ENCODE measurements at regions not wholly inside any gene's neighbourhood (a gene's known extent, or its start where the extent isn't known, plus 50 kb on each side); places are given as distances from the start of the nearest gene placed in this dataset.

GRCh38 chr11:134915881-134916280 lies 503.8 kb upstream of the B3GAT1 start:
- Histone ChIP-seq H3K4me3 (ENCODE audit: low read length) (no peak overlapping the region), H3K9me3 (ENCODE audit: control insufficient read depth, insufficient read depth, low read length) (no peaks in the 10 kb centered on the region), H3K4me1 (ENCODE audit: control insufficient read depth, insufficient read depth, low read length) (0 out of 2 replicates have a peak, but pooled peaks cover 1% of the 10 kb centered on the region), H3K27ac (ENCODE audit: low read length) (no peak overlapping the region), H3K36me3 (ENCODE audit: control insufficient read depth, insufficient read depth, low read length) (no peaks in the 10 kb centered on the region), H3K27me3 (ENCODE audit: control insufficient read depth, insufficient read depth, low read length) (no peaks in the 10 kb centered on the region)
- no CpG with 5 or more reads among the region's 5 CpGs for WGBS (ENCODE audit: insufficient coverage, insufficient read length)
- no peak for DNase-seq (ENCODE audit: low read depth, low spot score)

- DNase-seq (ENCODE audit: low read depth, low spot score), result no peak
Measured at GRCh38 chr11:134915212-134915611, 503.2 kb upstream of the B3GAT1 start.

GRCh38 chr11:134913999-134914590 lies 502.1 kb upstream of the B3GAT1 start:
- H3K36me3 ChIP-seq (ENCODE audit: control insufficient read depth, insufficient read depth, low read length), result no peaks in the 10 kb centered on the region
- 0 out of 2 replicates have a peak, but pooled peaks cover 1% of the 10 kb centered on the region for H3K4me1 ChIP-seq (ENCODE audit: control insufficient read depth, insufficient read depth, low read length)
- WGBS (ENCODE audit: insufficient coverage, insufficient read length), result no CpG with 5 or more reads among the region's 12 CpGs
- no peak overlapping the region for H3K4me3 ChIP-seq (ENCODE audit: low read length)
- DNase-seq (ENCODE audit: low read depth, low spot score), result no peak
- H3K27ac ChIP-seq (ENCODE audit: low read length), result no peak overlapping the region
- no peaks in the 10 kb centered on the region for H3K9me3 ChIP-seq (ENCODE audit: control insufficient read depth, insufficient read depth, low read length)
- no peaks in the 10 kb centered on the region for H3K27me3 ChIP-seq (ENCODE audit: control insufficient read depth, insufficient read depth, low read length)

More at GRCh38 chr11:134915212-134915611, 503.2 kb upstream of the B3GAT1 start:
- Histone ChIP-seq H3K4me3 (ENCODE audit: low read length) (no peak overlapping the region), H3K27me3 (ENCODE audit: control insufficient read depth, insufficient read depth, low read length) (no peaks in the 10 kb centered on the region), H3K36me3 (ENCODE audit: control insufficient read depth, insufficient read depth, low read length) (no peaks in the 10 kb centered on the region), H3K4me1 (ENCODE audit: control insufficient read depth, insufficient read depth, low read length) (0 out of 2 replicates have a peak, but pooled peaks cover 1% of the 10 kb centered on the region), H3K9me3 (ENCODE audit: control insufficient read depth, insufficient read depth, low read length) (no peaks in the 10 kb centered on the region), H3K27ac (ENCODE audit: low read length) (no peak overlapping the region)
- WGBS (ENCODE audit: insufficient coverage, insufficient read length), result no CpG with 5 or more reads among the region's 8 CpGs

GRCh38 chr11:134913391-134913790 lies 501.3 kb upstream of the B3GAT1 start:
- H3K4me3 ChIP-seq (ENCODE audit: low read length), result no peak overlapping the region
- H3K36me3 ChIP-seq (ENCODE audit: control insufficient read depth, insufficient read depth, low read length), result no peaks in the 10 kb centered on the region
- DNase-seq (ENCODE audit: low read depth, low spot score), result no peak
- WGBS (ENCODE audit: insufficient coverage, insufficient read length), result no CpG with 5 or more reads among the region's 18 CpGs
- 0 out of 2 replicates have a peak, but pooled peaks cover 1% of the 10 kb centered on the region for H3K4me1 ChIP-seq (ENCODE audit: control insufficient read depth, insufficient read depth, low read length)
- H3K27ac ChIP-seq (ENCODE audit: low read length), result no peak overlapping the region
- H3K9me3 ChIP-seq (ENCODE audit: control insufficient read depth, insufficient read depth, low read length), result no peaks in the 10 kb centered on the region
- no peaks in the 10 kb centered on the region for H3K27me3 ChIP-seq (ENCODE audit: control insufficient read depth, insufficient read depth, low read length)

GRCh38 chr11:134911514-134912180 lies 499.6 kb upstream of the B3GAT1 start:
- Histone ChIP-seq H3K27me3 (ENCODE audit: control insufficient read depth, insufficient read depth, low read length) (no peaks in the 10 kb centered on the region), H3K27ac (ENCODE audit: low read length) (no peak overlapping the region), H3K36me3 (ENCODE audit: control insufficient read depth, insufficient read depth, low read length) (no peaks in the 10 kb centered on the region), H3K4me1 (ENCODE audit: control insufficient read depth, insufficient read depth, low read length) (0 out of 2 replicates have a peak, but pooled peaks cover 1% of the 10 kb centered on the region), H3K4me3 (ENCODE audit: low read length) (no peak overlapping the region), H3K9me3 (ENCODE audit: control insufficient read depth, insufficient read depth, low read length) (no peaks in the 10 kb centered on the region)
- DNase-seq (ENCODE audit: low read depth, low spot score), result no peak
- WGBS (ENCODE audit: insufficient coverage, insufficient read length), result no CpG with 5 or more reads among the region's 9 CpGs

DNA sequence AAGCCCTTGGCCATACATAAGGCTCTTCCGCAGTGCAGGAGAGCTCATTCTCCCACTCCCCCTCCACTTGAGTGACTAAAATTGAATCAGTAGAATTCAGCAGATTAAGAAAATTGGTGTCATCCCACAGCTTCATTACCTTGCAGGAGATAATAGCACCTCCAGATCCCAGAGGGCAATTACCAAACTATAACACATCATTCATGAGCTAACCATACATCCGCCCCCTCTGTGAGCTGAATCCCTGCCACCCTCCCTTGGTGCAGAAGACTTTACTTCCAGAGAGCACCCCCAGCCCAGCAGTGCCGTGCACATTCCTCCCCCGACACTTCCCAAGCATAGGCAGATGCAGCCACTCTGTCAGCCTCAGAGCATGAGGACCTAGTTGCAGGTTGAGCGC lies 496.5 kb upstream of the B3GAT1 start:
- 0 out of 2 replicates have a peak, but pooled peaks cover 1% of the 10 kb centered on the region for H3K4me1 ChIP-seq (ENCODE audit: control insufficient read depth, insufficient read depth, low read length)
- H3K27ac ChIP-seq (ENCODE audit: low read length), result no peak overlapping the region
- no peaks in the 10 kb centered on the region for H3K27me3 ChIP-seq (ENCODE audit: control insufficient read depth, insufficient read depth, low read length)
- no peaks in the 10 kb centered on the region for H3K36me3 ChIP-seq (ENCODE audit: control insufficient read depth, insufficient read depth, low read length)
- H3K4me3 ChIP-seq (ENCODE audit: low read length), result no peak overlapping the region
- no CpG with 5 or more reads among the region's 5 CpGs for WGBS (ENCODE audit: insufficient coverage, insufficient read length)
- H3K9me3 ChIP-seq (ENCODE audit: control insufficient read depth, insufficient read depth, low read length), result no peaks in the 10 kb centered on the region
- DNase-seq (ENCODE audit: low read depth, low spot score), result no peak

- Histone ChIP-seq H3K9me3 (ENCODE audit: control insufficient read depth, insufficient read depth, low read length) (no peaks in the 10 kb centered on the region), H3K4me3 (ENCODE audit: low read length) (no peak overlapping the region), H3K36me3 (ENCODE audit: control insufficient read depth, insufficient read depth, low read length) (no peaks in the 10 kb centered on the region), H3K27ac (ENCODE audit: low read length) (no peak overlapping the region), H3K4me1 (ENCODE audit: control insufficient read depth, insufficient read depth, low read length) (no peaks in the 10 kb centered on the region), H3K27me3 (ENCODE audit: control insufficient read depth, insufficient read depth, low read length) (no peaks in the 10 kb centered on the region)
- no CpG with 5 or more reads among the region's 5 CpGs for WGBS (ENCODE audit: insufficient coverage, insufficient read length)
- DNase-seq (ENCODE audit: low read depth, low spot score), result no peak
Measured at GRCh38 chr11:134907636-134908035, 495.6 kb upstream of the B3GAT1 start.

DNA sequence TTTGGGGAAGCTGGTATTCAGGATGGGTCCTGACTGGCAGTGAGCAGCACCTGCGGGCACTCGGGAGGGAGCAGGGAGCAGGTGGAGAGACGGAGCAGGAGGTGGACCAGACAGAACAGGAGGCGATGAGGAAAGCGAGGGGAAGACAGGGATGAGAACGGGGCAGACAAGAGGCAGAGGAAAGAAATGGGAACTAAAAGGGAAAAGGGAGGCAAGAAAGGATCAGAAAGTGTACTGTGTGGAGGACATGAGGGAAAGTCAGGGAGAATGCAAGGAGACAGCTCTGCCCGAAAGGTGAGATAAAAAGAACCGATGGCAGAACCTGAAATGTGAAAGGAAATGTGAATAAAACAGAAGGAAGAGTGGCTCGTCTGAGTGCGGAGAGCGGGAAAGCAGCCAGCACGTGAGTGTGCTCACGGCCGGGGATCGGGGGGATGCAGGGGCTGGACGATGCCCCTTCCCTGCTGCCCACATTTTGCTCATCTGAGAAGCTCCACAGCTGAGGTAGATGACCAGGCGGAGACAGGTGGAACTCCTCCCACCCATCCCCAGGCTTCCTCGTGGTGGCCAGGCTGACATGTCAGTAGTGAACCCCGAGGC lies 494.4 kb upstream of the B3GAT1 start:
- Histone ChIP-seq H3K27me3 (ENCODE audit: control insufficient read depth, insufficient read depth, low read length) (no peaks in the 10 kb centered on the region), H3K4me3 (ENCODE audit: low read length) (no peak overlapping the region), H3K9me3 (ENCODE audit: control insufficient read depth, insufficient read depth, low read length) (no peaks in the 10 kb centered on the region), H3K36me3 (ENCODE audit: control insufficient read depth, insufficient read depth, low read length) (no peaks in the 10 kb centered on the region), H3K27ac (ENCODE audit: low read length) (no peak overlapping the region), H3K4me1 (ENCODE audit: control insufficient read depth, insufficient read depth, low read length) (0 out of 2 replicates have a peak, but pooled peaks cover under 1% of the 10 kb centered on the region)
- no CpG with 5 or more reads among the region's 19 CpGs for WGBS (ENCODE audit: insufficient coverage, insufficient read length)
- no peak for DNase-seq (ENCODE audit: low read depth, low spot score)

- no peak overlapping the region for H3K4me3 ChIP-seq (ENCODE audit: low read length)
- H3K9me3 ChIP-seq (ENCODE audit: control insufficient read depth, insufficient read depth, low read length), result no peaks in the 10 kb centered on the region
- H3K36me3 ChIP-seq (ENCODE audit: control insufficient read depth, insufficient read depth, low read length), result no peaks in the 10 kb centered on the region
- no peaks in the 10 kb centered on the region for H3K27me3 ChIP-seq (ENCODE audit: control insufficient read depth, insufficient read depth, low read length)
- WGBS (ENCODE audit: insufficient coverage, insufficient read length), result no CpG with 5 or more reads among the region's 14 CpGs
- no peak overlapping the region for H3K27ac ChIP-seq (ENCODE audit: low read length)
- H3K4me1 ChIP-seq (ENCODE audit: control insufficient read depth, insufficient read depth, low read length), result 0 out of 2 replicates have a peak, but pooled peaks cover 1% of the 10 kb centered on the region
- no peak for DNase-seq (ENCODE audit: low read depth, low spot score)
Measured at GRCh38 chr11:134905928-134906327, 493.9 kb upstream of the B3GAT1 start.

DNA sequence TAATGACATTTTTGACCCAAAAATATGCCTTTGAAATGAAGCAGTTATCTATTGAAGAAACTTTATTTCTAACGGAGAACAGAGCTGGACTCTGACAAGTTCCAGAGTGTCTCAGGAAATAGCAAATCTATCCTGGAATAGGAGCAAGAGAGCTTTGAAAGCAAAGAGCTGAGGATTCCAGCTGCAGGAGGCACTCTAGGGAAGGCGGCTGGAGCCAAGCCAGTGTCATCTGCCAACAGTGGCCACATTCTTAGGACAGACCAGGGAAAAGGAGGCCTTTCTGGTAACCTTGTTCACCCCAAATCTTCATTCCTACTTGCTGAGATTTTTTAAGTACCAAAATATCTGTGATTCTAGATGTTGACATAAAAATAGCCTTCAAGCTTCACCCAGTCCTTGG lies 493.5 kb upstream of the B3GAT1 start:
- H3K27ac ChIP-seq (ENCODE audit: low read length), result no peak overlapping the region

More for the DNA sequence above, 493.5 kb upstream of the B3GAT1 start:
- Histone ChIP-seq H3K27me3 (ENCODE audit: control insufficient read depth, insufficient read depth, low read length) (no peaks in the 10 kb centered on the region), H3K9me3 (ENCODE audit: control insufficient read depth, insufficient read depth, low read length) (no peaks in the 10 kb centered on the region), H3K4me1 (ENCODE audit: control insufficient read depth, insufficient read depth, low read length) (0 out of 2 replicates have a peak, but pooled peaks cover 1% of the 10 kb centered on the region), H3K4me3 (ENCODE audit: low read length) (no peak overlapping the region), H3K36me3 (ENCODE audit: control insufficient read depth, insufficient read depth, low read length) (no peaks in the 10 kb centered on the region)
- no CpG with 5 or more reads among the region's 2 CpGs for WGBS (ENCODE audit: insufficient coverage, insufficient read length)
- DNase-seq (ENCODE audit: low read depth, low spot score), result no peak

Data from iPS DF 6.9 (cell line).